Trophoblast cell (in vitro differentiated cells and primary cell): ENCODE measurements at regions not wholly inside any gene's neighbourhood (a gene's known extent, or its start where the extent isn't known, plus 50 kb on each side); places are given as distances from the start of the nearest gene placed in this dataset.
A peak's percentile ranks its signal among the peaks of the same experiment; 100 is the strongest.

Experiments used
- DNase-seq, 2 donors: peaks; one replicate each; pipeline ENCODE4 v3.0.0-alpha.2; 2016
- H2AFZ ChIP-seq: 2 replicates; pipeline ENCODE4 v1.6.1; 2013; ENCODE audit warnings: low read length, moderate library complexity, mild to moderate bottlenecking; ENCODE audit not compliant: insufficient read depth, poor library complexity
- H2AK5ac ChIP-seq: 2 replicates; pipeline ENCODE4 v1.6.1; 2013; ENCODE audit warnings: mild to moderate bottlenecking, low read length
- H2BK120ac ChIP-seq: 2 replicates; pipeline ENCODE4 v1.6.1; 2013; ENCODE audit warnings: low read length, mild to moderate bottlenecking, moderate library complexity; ENCODE audit not compliant: insufficient read depth, poor library complexity
- H2BK12ac ChIP-seq: 2 replicates; pipeline ENCODE4 v1.6.1; 2013; ENCODE audit warnings: mild to moderate bottlenecking, low read length, moderate library complexity
- H2BK5ac ChIP-seq: 2 replicates; pipeline ENCODE4 v1.6.1; 2013; ENCODE audit warnings: low read length, low read depth, moderate library complexity, mild to moderate bottlenecking; ENCODE audit not compliant: poor library complexity
- H3K14ac ChIP-seq: 2 replicates; pipeline ENCODE4 v1.6.1; 2013; ENCODE audit warnings: mild to moderate bottlenecking, low read length
- H3K18ac ChIP-seq: 2 replicates; pipeline ENCODE4 v1.6.1; 2013; ENCODE audit warnings: mild to moderate bottlenecking, low read length
- H3K23ac ChIP-seq: 2 replicates; pipeline ENCODE4 v1.6.1; 2013; ENCODE audit warnings: low read length
- H3K27ac ChIP-seq: 2 replicates; pipeline ENCODE4 v1.5.1; 2013; ENCODE audit warnings: low read depth, mild to moderate bottlenecking, inconsistent platforms, low read length, moderate library complexity
- H3K27me3 ChIP-seq: 2 replicates; pipeline ENCODE4 v1.6.1; 2013; ENCODE audit warnings: inconsistent platforms, mild to moderate bottlenecking, low read length, moderate library complexity; ENCODE audit not compliant: insufficient read depth
- H3K36me3 ChIP-seq, 2 experiments: 1 replicate in 1 of 2; 2 replicates in 1 of 2; pipeline ENCODE4 v1.6.1; 2013; ENCODE audit warnings: low read length in 2 of 2, mild to moderate bottlenecking in 2 of 2, moderate library complexity in 1 of 2; ENCODE audit not compliant: insufficient read depth in 2 of 2, control insufficient read depth in 1 of 2
- H3K4ac ChIP-seq: 2 replicates; pipeline ENCODE4 v1.6.1; 2013; ENCODE audit warnings: low read depth, mild to moderate bottlenecking, low read length, moderate library complexity
- H3K4me1 ChIP-seq, 2 experiments: 1 replicate in 1 of 2; 2 replicates in 1 of 2; pipeline ENCODE4 v1.6.1; 2013; ENCODE audit warnings: low read length in 2 of 2, mild to moderate bottlenecking in 2 of 2, moderate library complexity in 1 of 2; ENCODE audit not compliant: insufficient read depth in 2 of 2, control insufficient read depth in 1 of 2
- H3K4me2 ChIP-seq: 2 replicates; pipeline ENCODE4 v1.6.1; 2013; ENCODE audit warnings: inconsistent platforms, mild to moderate bottlenecking, low read length, moderate library complexity
- H3K4me3 ChIP-seq: 2 replicates; pipeline ENCODE4 v1.5.1; 2013; ENCODE audit warnings: mild to moderate bottlenecking, low read depth, low read length, inconsistent platforms
- H3K79me1 ChIP-seq: one replicate; pipeline ENCODE4 v1.6.1; 2013; ENCODE audit warnings: low read length
- H3K79me2 ChIP-seq: 2 replicates; pipeline ENCODE4 v1.6.1; 2013; ENCODE audit warnings: low read length, mild to moderate bottlenecking; ENCODE audit not compliant: control insufficient read depth, insufficient read depth, poor library complexity
- H3K9ac ChIP-seq: 2 replicates; pipeline ENCODE4 v1.6.1; 2013; ENCODE audit warnings: mild to moderate bottlenecking, low read length
- H3K9me3 ChIP-seq: 2 replicates; pipeline ENCODE4 v1.6.1; 2013; ENCODE audit warnings: low read depth, mild to moderate bottlenecking, control low read depth, inconsistent platforms, low read length; ENCODE audit not compliant: insufficient read depth
- H4K12ac ChIP-seq: 2 replicates; pipeline ENCODE4 v1.6.1; 2013; ENCODE audit warnings: low read depth, mild to moderate bottlenecking, low read length, moderate library complexity
- H4K8ac ChIP-seq: 2 replicates; pipeline ENCODE4 v1.6.1; 2013; ENCODE audit warnings: low read depth, mild to moderate bottlenecking, low read length, moderate library complexity
- H4K91ac ChIP-seq: one replicate; pipeline ENCODE4 v1.6.1; 2013; ENCODE audit warnings: low read depth, mild to moderate bottlenecking, low read length, moderate library complexity
- WGBS: extraction: QIAGEN DNeasy Blood & Tissue Kit; methylation state at CpG from one replicate; pipeline ENCODE4 v1.1.7; 2013; ENCODE audit warnings: missing lambda C conversion rate; ENCODE audit not compliant: insufficient read length, insufficient coverage; ENCODE audit errors: extremely low coverage; 5-methylcytosine and 5-hydroxymethylcytosine counted together

- Histone ChIP-seq H2BK5ac (no peak overlapping the region), H3K4me1 (no peaks in the 10 kb centered on the region), H2AFZ (no peak overlapping the region), H3K9me3 (peaks cover 10% of the 10 kb centered on the region), H3K4me2 (no peak overlapping the region), H2BK120ac (no peak overlapping the region), H3K4me3 (peak overlapping the region; percentile 24), H4K8ac (no peak overlapping the region), H3K79me2 (no peaks in the 10 kb centered on the region), H3K18ac (no peak overlapping the region), H3K23ac (no peak overlapping the region), H3K27me3 (no peaks in the 10 kb centered on the region), H3K9ac (no peak overlapping the region), H4K12ac (no peak overlapping the region), H3K14ac (no peak overlapping the region), H3K36me3 (peaks cover 0 to 2% of the 10 kb centered on the region in 2 experiments), H2BK12ac (no peak overlapping the region), H3K79me1 (no peaks in the 10 kb centered on the region), H3K4ac (no peak overlapping the region), H2AK5ac (no peak overlapping the region), H3K27ac (no peak overlapping the region), H4K91ac (no peak overlapping the region)
- no peak for DNase-seq
- no CpG with 5 or more reads among the region's 21 CpGs for WGBS
Measured at GRCh38 chr11:97461044-97461880, 1071.4 kb downstream of the JRKL start.

- no peak overlapping the region for H2BK120ac ChIP-seq
- H3K79me2 ChIP-seq = no peaks in the 10 kb centered on the region
- H3K4ac ChIP-seq = no peak overlapping the region
- no CpG with 5 or more reads among the region's 9 CpGs for WGBS
- no peak overlapping the region for H4K12ac ChIP-seq
- no peak overlapping the region for H3K27ac ChIP-seq
- no peak overlapping the region for H3K14ac ChIP-seq
- H3K4me2 ChIP-seq = no peak overlapping the region
- H2BK5ac ChIP-seq = no peak overlapping the region
- H3K18ac ChIP-seq = no peak overlapping the region
- H2AK5ac ChIP-seq = no peak overlapping the region
- no peak overlapping the region for H3K4me3 ChIP-seq
- H3K23ac ChIP-seq = no peak overlapping the region
- H2BK12ac ChIP-seq = no peak overlapping the region
- no peak overlapping the region for H3K9ac ChIP-seq
- no peak overlapping the region for H4K91ac ChIP-seq
- peaks cover 0 to 2% of the 10 kb centered on the region in 2 experiments for H3K36me3 ChIP-seq
- H4K8ac ChIP-seq = no peak overlapping the region
- no peaks in the 10 kb centered on the region for H3K27me3 ChIP-seq
- DNase-seq = no peak
- H3K4me1 ChIP-seq = no peaks in the 10 kb centered on the region
- H3K9me3 ChIP-seq = peaks cover 10% of the 10 kb centered on the region
- H3K79me1 ChIP-seq = no peaks in the 10 kb centered on the region
- no peak overlapping the region for H2AFZ ChIP-seq
Measured at GRCh38 chr11:97461934-97462333, 1072.1 kb downstream of the JRKL start.

- H4K91ac ChIP-seq = no peak overlapping the region
- H3K27me3 ChIP-seq = no peaks in the 10 kb centered on the region
- H3K14ac ChIP-seq = no peak overlapping the region
- peaks cover 10% of the 10 kb centered on the region for H3K9me3 ChIP-seq
- H3K18ac ChIP-seq = no peak overlapping the region
- no peak overlapping the region for H2BK120ac ChIP-seq
- no peak for DNase-seq
- peaks cover 0 to 2% of the 10 kb centered on the region in 2 experiments for H3K36me3 ChIP-seq
- H3K4me1 ChIP-seq = no peaks in the 10 kb centered on the region
- H4K8ac ChIP-seq = no peak overlapping the region
- H3K79me1 ChIP-seq = no peaks in the 10 kb centered on the region
- H4K12ac ChIP-seq = no peak overlapping the region
- no peak overlapping the region for H3K9ac ChIP-seq
- H3K4ac ChIP-seq = no peak overlapping the region
- no peak overlapping the region for H3K27ac ChIP-seq
- no peak overlapping the region for H2AK5ac ChIP-seq
- no peaks in the 10 kb centered on the region for H3K79me2 ChIP-seq
- H2BK5ac ChIP-seq = no peak overlapping the region
- no peak overlapping the region for H3K4me2 ChIP-seq
- no peak overlapping the region for H3K23ac ChIP-seq
- H2AFZ ChIP-seq = no peak overlapping the region
- H3K4me3 ChIP-seq = no peak overlapping the region
- no CpG with 5 or more reads among the region's 1 CpG for WGBS
- H2BK12ac ChIP-seq = no peak overlapping the region
Measured at GRCh38 chr11:97463891-97464290, 1074.1 kb downstream of the JRKL start.

- Histone ChIP-seq H2BK120ac (no peak overlapping the region), H2BK12ac (no peak overlapping the region), H3K9me3 (peaks cover 8% of the 10 kb centered on the region), H3K4ac (no peak overlapping the region), H3K4me3 (no peak overlapping the region), H4K8ac (no peak overlapping the region), H3K9ac (no peak overlapping the region), H4K12ac (no peak overlapping the region), H3K36me3 (no peaks in the 10 kb centered on the region), H3K79me2 (no peaks in the 10 kb centered on the region), H3K18ac (no peak overlapping the region), H2BK5ac (no peak overlapping the region), H3K4me1 (no peaks in the 10 kb centered on the region), H2AFZ (no peak overlapping the region), H3K4me2 (no peak overlapping the region), H2AK5ac (no peak overlapping the region), H3K14ac (no peak overlapping the region), H4K91ac (no peak overlapping the region), H3K27me3 (no peaks in the 10 kb centered on the region), H3K23ac (no peak overlapping the region), H3K27ac (no peak overlapping the region), H3K79me1 (no peaks in the 10 kb centered on the region)
- DNase-seq = no peak
- WGBS = no CpG with 5 or more reads among the region's 1 CpG
Measured at GRCh38 chr11:97471480-97471879, 1081.7 kb downstream of the JRKL start.
